Neural progenitor cell (in vitro differentiated cells): ENCODE measurements at regions not wholly inside any gene's neighbourhood (a gene's known extent, or its start where the extent isn't known, plus 50 kb on each side); places are given as distances from the start of the nearest gene placed in this dataset.

Source experiments
- CTCF ChIP-seq: fragments of 200-600 bp; sonication (generic); IDR thresholded peaks from 2 replicates; pipeline ENCODE4 v1.5.1; 2017; ENCODE audit warnings: antibody characterized with exemption, mild to moderate bottlenecking
- EZH2 ChIP-seq: fragments of 200-600 bp; sonication (generic); IDR thresholded peaks from 2 replicates; pipeline ENCODE4 v1.6.1; 2017; ENCODE audit warnings: antibody characterized with exemption, mild to moderate bottlenecking, moderate library complexity
- EZH2phosphoT487 ChIP-seq: fragments of 200-600 bp; sonication (generic); IDR thresholded peaks from 2 replicates; pipeline ENCODE4 v1.6.1; 2017; ENCODE audit warnings: antibody characterized with exemption

GRCh38 chr22:22037229-22037628 lies 54.6 kb upstream of the TOP3B start:
- TF ChIP-seq CTCF (no peak), EZH2phosphoT487 (no peak), EZH2 (no peak)
